ENCODE measurements at regions not wholly inside any gene's neighbourhood (a gene's known extent, or its start where the extent isn't known, plus 50 kb on each side); places are given as distances from the start of the nearest gene placed in this dataset.

DNA sequence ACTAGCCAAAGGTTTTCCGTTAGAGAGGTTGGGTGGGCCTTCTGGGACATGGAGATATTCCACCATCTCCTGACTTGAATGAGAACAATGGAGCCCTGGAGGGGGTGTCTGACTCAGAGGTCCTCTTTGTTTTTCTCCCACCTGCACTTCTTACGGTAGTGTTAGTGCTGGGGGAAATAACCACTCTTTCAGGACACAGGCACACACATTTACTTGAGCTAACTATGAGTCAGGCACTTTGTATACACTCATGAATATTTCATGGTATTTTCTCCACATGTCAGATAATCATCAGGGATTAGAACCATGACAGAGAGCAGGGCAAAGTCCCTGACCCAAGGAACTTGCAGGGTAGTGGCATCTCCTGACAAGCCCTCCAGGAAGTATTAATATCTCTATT lies 439.1 kb downstream of the TSN start:
- TF ChIP-seq POLR2A (IDR thresholded peaks at IDR 0.05), result no peak
- TF ChIP-seq CTCF (IDR thresholded peaks at IDR 0.05), result no peak

Data from esophagus squamous epithelium (tissue), 4 donors.